ENCODE measurements at regions not wholly inside any gene's neighbourhood (a gene's known extent, or its start where the extent isn't known, plus 50 kb on each side); places are given as distances from the start of the nearest gene placed in this dataset.

- DNase-seq (ENCODE audit: low spot score), result no peak
Measured at GRCh38 chr2:20914087-20914486, 91.2 kb upstream of the LDAH start.

- no peak for DNase-seq (ENCODE audit: low spot score)
Measured at GRCh38 chr2:20913491-20913890, 90.6 kb upstream of the LDAH start.

- DNase-seq (ENCODE audit: low spot score), result no peak
Measured at GRCh38 chr2:20900052-20900636, 77.2 kb upstream of the LDAH start.

- DNase-seq (ENCODE audit: low spot score), result no peak
Measured at GRCh38 chr2:20897874-20898453, 75.1 kb upstream of the LDAH start.

- no peak for DNase-seq (ENCODE audit: low spot score)
Measured at GRCh38 chr2:20897047-20897446, 74.1 kb upstream of the LDAH start.

- DNase-seq (ENCODE audit: low spot score), result no peak
Measured at GRCh38 chr2:20884829-20885228, 61.9 kb upstream of the LDAH start.

GRCh38 chr2:20882466-20883170 is 59.7 kb upstream of the LDAH start:
- no peak for DNase-seq (ENCODE audit: low spot score)

- no peak for DNase-seq (ENCODE audit: low spot score)
Measured at GRCh38 chr2:20880221-20880771, 57.4 kb upstream of the LDAH start.

GRCh38 chr2:20879221-20879620 is 56.3 kb upstream of the LDAH start:
- no peak for DNase-seq (ENCODE audit: low spot score)

- no peak for DNase-seq (ENCODE audit: low spot score)
Measured at GRCh38 chr2:20877960-20878359, 55.1 kb upstream of the LDAH start.
